K562 (cell line): ENCODE measurements at regions not wholly inside any gene's neighbourhood (a gene's known extent, or its start where the extent isn't known, plus 50 kb on each side); places are given as distances from the start of the nearest gene placed in this dataset.

Experiments
- AFF1 ChIP-seq, 2 experiments: fragments of 450-650 bp; IDR thresholded peaks; 2 replicates each; pipeline ENCODE4 v1.6.1; 2018; ENCODE audit warnings: mild to moderate bottlenecking in 2 of 2, low read depth in 1 of 2; ENCODE audit not compliant: partially characterized antibody in 2 of 2
- CREM ChIP-seq: IDR thresholded peaks from 2 replicates; pipeline ENCODE4 v1.6.1; 2014; ENCODE audit warnings: antibody characterized with exemption, low read depth
- ESRRA ChIP-seq: fragments of 450-650 bp; IDR thresholded peaks from 2 replicates; pipeline ENCODE4 v1.6.1; 2014; ENCODE audit warnings: low read depth, mild to moderate bottlenecking, moderate library complexity, borderline replicate concordance
- MEIS2 ChIP-seq: fragments of 450-650 bp; IDR thresholded peaks from 2 replicates; pipeline ENCODE4 v1.6.1; 2014; ENCODE audit warnings: mild to moderate bottlenecking; ENCODE audit not compliant: partially characterized antibody
- PKNOX1 ChIP-seq: fragments of 450-650 bp; IDR thresholded peaks from 2 replicates; pipeline ENCODE4 v1.6.1; 2016
- TCF7 ChIP-seq: sonication (generic); IDR thresholded peaks from 2 replicates; pipeline ENCODE4 v1.6.1; 2016; ENCODE audit warnings: antibody characterized with exemption, borderline replicate concordance
- U2AF1 ChIP-seq: fragments of 200-400 bp; formaldehyde crosslinking; optimal IDR thresholded peaks from 2 replicates; pipeline ENCODE3; 2017; ENCODE audit warnings: mild to moderate bottlenecking, low read depth, low read length, moderate library complexity
- ZNF224 ChIP-seq: sonication (generic); formaldehyde crosslinking; IDR thresholded peaks from 2 replicates; pipeline ENCODE4 v1.8.0; 2022; ENCODE audit warnings: mild to moderate bottlenecking, missing genetic modification reagents
- ZNF407 ChIP-seq: fragments of 450-650 bp; IDR thresholded peaks from 2 replicates; pipeline ENCODE4 v1.6.1; 2016; ENCODE audit warnings: low read depth
- ZNF444 ChIP-seq: fragments of 250-450 bp; sonication (Bioruptor Pico); IDR thresholded peaks from 2 replicates; pipeline ENCODE4 v1.4.0; 2020; ENCODE audit warnings: mild to moderate bottlenecking, moderate library complexity
- TF ChIP-seq, protein P1 (sequence below), 2 experiments: IDR thresholded peaks in 1 of 2; conservative IDR thresholded peaks in 1 of 2; 2 replicates each; pipeline ENCODE4 v1.6.1; 2016; ENCODE audit warnings: low read depth in 2 of 2, mild to moderate bottlenecking in 1 of 2, missing compliant biosample characterization in 1 of 2, missing genetic modification characterization in 1 of 2, moderate library complexity in 1 of 2

DNA sequence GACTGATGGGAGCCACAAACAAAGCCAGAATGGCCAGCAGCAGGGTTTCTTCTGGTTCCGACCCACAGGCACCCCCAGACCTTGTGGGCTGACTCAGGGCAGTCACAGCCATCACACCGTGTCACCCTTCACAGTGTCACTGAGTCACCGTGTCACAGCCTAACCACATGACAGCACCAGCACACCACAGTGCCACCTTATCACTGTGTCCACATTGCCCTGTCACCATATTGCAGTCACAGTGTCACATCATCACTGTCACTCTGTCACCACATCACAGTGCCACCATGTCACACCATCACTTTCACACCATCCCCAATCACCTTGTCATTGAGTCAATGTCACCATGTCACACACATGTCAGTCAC is 77.0 kb downstream of the OAT start (continued):
- TF ChIP-seq AFF1 (IDR thresholded peaks at IDR 0.05; ENCODE audit: low read depth in 1 of 2, partially characterized antibody in 2 of 2) (no peak), PKNOX1 (peak; percentile 77), ESRRA (no peak), ZNF407 (no peak), ZNF444 (CRISPR knock-in tag) (no peak), TCF7 (0 out of 2 replicates have a peak, but pooled peaks have one; percentile 52), ZNF224 (CRISPR knock-in tag) (no peak), U2AF1 (no peak), CREM (peak; percentile 61), MEIS2 (peak; percentile 88)
- TF ChIP-seq, protein P1, sequence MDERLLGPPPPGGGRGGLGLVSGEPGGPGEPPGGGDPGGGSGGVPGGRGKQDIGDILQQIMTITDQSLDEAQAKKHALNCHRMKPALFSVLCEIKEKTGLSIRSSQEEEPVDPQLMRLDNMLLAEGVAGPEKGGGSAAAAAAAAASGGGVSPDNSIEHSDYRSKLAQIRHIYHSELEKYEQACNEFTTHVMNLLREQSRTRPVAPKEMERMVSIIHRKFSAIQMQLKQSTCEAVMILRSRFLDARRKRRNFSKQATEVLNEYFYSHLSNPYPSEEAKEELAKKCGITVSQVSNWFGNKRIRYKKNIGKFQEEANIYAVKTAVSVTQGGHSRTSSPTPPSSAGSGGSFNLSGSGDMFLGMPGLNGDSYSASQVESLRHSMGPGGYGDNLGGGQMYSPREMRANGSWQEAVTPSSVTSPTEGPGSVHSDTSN (CRISPR knock-in tag; IDR thresholded peaks at IDR 0.05; ENCODE audit: low read depth), result no peak
- TF ChIP-seq, protein P1 (tag; conservative IDR thresholded peaks at IDR 0.05; ENCODE audit: low read depth), result peak; percentile 64
